ENCODE measurements at regions not wholly inside any gene's neighbourhood (a gene's known extent, or its start where the extent isn't known, plus 50 kb on each side); places are given as distances from the start of the nearest gene placed in this dataset.

DNA sequence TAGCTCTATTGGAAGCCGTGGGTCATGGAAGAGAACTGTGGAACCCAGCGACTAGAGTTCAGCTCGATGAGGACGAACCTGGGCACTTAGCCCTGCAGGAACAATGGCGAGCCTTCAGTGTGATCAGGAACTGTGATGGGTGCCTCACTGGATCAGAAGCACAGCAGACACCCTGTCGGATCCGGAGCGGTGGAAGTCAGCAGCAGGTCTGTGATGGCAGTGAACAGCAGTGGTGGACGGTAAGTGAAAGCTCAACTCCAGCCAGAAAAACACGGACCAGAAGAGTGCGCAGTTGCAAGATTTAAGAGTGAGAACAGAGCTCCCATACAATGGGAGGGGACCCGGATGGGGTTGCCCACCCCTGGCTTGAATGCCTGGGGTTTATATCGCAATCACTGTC lies 282.2 kb downstream of the NSUN3 start:
- no peak overlapping the region for H3K9ac ChIP-seq (ENCODE audit: low read length)
- Mint-ChIP-seq H3K9me3 (ENCODE audit: insufficient read depth) (peaks cover 2% of the 10 kb centered on the region), H3K4me1 (no peaks in the 10 kb centered on the region), H3K27me3 (no peaks in the 10 kb centered on the region), H3K27ac (no peak overlapping the region), H3K4me3 (no peak overlapping the region)
- no peak overlapping the region for H3K4me2 ChIP-seq (replicated peaks; ENCODE audit: low read depth, low read length, poor library complexity, severe bottlenecking)
- ATAC-seq (ENCODE audit: low read depth) (no peak), DNase-seq (no peak)
- 92% methylated on average over 11 of the region's 13 CpGs for WGBS (ENCODE audit: insufficient coverage)
- no peaks in the 10 kb centered on the region for H3K36me3 ChIP-seq (replicated peaks in 1 of 2; ENCODE audit: control extremely low read depth in 1 of 2, control insufficient read depth in 1 of 2, extremely low read depth in 1 of 2, insufficient read depth in 2 of 2, low read length in 1 of 2)
- no peak overlapping the region for H3K4me3 ChIP-seq (ENCODE audit: control extremely low read depth in 1 of 5, extremely low read depth in 1 of 5, insufficient read depth in 1 of 5, low read depth in 2 of 5, low read length in 4 of 5)
- CTCF ChIA-PET, result no interaction called here
- H3K4me1 ChIP-seq (ENCODE audit: control insufficient read depth in 2 of 2, insufficient read depth in 2 of 2, low read length in 2 of 2), result no peaks in the 10 kb centered on the region
- no peak overlapping the region for H2AFZ ChIP-seq (ENCODE audit: insufficient read depth, low read depth, low read length, poor library complexity, severe bottlenecking)
- H4K20me1 ChIP-seq (ENCODE audit: control insufficient read depth, insufficient read depth, low read length, poor library complexity, severe bottlenecking), result no peaks in the 10 kb centered on the region
- intact Hi-C loops (cut with micrococcal nuclease), result no loop called here
- H3K79me2 ChIP-seq (ENCODE audit: control insufficient read depth, insufficient read depth, low read length), result no peaks in the 10 kb centered on the region
- H3K27me3 ChIP-seq (replicated peaks in 1 of 4; ENCODE audit: control extremely low read depth in 1 of 4, control insufficient read depth in 3 of 4, insufficient read depth in 4 of 4, low read length in 3 of 4), result no peaks in the 10 kb centered on the region
- TF ChIP-seq, protein P1, sequence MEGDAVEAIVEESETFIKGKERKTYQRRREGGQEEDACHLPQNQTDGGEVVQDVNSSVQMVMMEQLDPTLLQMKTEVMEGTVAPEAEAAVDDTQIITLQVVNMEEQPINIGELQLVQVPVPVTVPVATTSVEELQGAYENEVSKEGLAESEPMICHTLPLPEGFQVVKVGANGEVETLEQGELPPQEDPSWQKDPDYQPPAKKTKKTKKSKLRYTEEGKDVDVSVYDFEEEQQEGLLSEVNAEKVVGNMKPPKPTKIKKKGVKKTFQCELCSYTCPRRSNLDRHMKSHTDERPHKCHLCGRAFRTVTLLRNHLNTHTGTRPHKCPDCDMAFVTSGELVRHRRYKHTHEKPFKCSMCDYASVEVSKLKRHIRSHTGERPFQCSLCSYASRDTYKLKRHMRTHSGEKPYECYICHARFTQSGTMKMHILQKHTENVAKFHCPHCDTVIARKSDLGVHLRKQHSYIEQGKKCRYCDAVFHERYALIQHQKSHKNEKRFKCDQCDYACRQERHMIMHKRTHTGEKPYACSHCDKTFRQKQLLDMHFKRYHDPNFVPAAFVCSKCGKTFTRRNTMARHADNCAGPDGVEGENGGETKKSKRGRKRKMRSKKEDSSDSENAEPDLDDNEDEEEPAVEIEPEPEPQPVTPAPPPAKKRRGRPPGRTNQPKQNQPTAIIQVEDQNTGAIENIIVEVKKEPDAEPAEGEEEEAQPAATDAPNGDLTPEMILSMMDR (IDR thresholded peaks at IDR 0.05), result no peak
- TF ChIP-seq EZH2 (IDR thresholded peaks at IDR 0.05; ENCODE audit: borderline replicate concordance, insufficient read depth, low read depth, low read length, poor library complexity, severe bottlenecking), result no peak
- H3K27ac ChIP-seq (ENCODE audit: low read length in 2 of 2), result no peak overlapping the region
- peaks cover 0 to 8% (median 0%) of the 10 kb centered on the region in 3 donors for H3K9me3 ChIP-seq (ENCODE audit: control extremely low read depth in 1 of 3, control insufficient read depth in 2 of 3, insufficient read depth in 1 of 3, low read length in 2 of 3)
- POLR2A ChIA-PET, result no interaction called here

DNA sequence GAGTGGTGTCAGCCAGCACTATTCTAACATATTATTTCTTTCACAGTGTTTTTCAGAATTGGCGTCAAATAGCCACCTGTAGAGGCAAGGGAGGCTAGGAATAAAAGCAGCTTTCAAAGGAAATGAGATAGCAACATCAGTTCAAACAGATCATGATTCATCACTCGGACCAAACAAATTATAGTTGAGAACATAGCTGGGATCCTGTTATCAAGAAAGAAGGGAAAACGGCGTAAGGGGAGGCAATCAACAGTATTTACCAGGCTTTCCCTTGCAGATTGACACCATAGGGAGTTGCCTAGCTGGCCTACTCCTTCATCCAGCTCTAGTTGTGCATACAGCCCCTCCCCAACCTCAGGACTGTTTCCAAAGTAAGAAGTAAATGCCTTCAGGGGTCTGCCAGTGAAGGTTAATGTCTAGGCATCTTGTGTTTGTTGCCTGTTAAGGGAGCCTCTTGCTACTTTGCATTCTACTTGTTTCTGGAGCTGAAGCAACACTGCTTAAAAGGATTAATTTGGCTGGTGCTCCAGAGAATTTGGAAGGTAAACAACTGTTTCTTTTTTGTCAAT lies 286.5 kb downstream of the NSUN3 start:
- TF ChIP-seq EZH2 (IDR thresholded peaks at IDR 0.05; ENCODE audit: borderline replicate concordance, insufficient read depth, low read depth, low read length, poor library complexity, severe bottlenecking), result no peak
- TF ChIP-seq, protein P1 (IDR thresholded peaks at IDR 0.05), result no peak
- H3K9me3 Mint-ChIP-seq (ENCODE audit: insufficient read depth), result peaks cover 2% of the 10 kb centered on the region

More for the DNA sequence above, 286.5 kb downstream of the NSUN3 start:
- Mint-ChIP-seq H3K4me3 (no peak overlapping the region), H3K27me3 (no peaks in the 10 kb centered on the region), H3K27ac (no peak overlapping the region), H3K4me1 (no peaks in the 10 kb centered on the region)
- POLR2A ChIA-PET, result no interaction called here
- Histone ChIP-seq H3K27ac (ENCODE audit: low read length in 2 of 2) (no peak overlapping the region), H3K4me1 (ENCODE audit: control insufficient read depth in 2 of 2, insufficient read depth in 2 of 2, low read length in 2 of 2) (no peaks in the 10 kb centered on the region), H3K36me3 (replicated peaks in 1 of 2; ENCODE audit: control extremely low read depth in 1 of 2, control insufficient read depth in 1 of 2, extremely low read depth in 1 of 2, insufficient read depth in 2 of 2, low read length in 1 of 2) (no peaks in the 10 kb centered on the region), H2AFZ (ENCODE audit: insufficient read depth, low read depth, low read length, poor library complexity, severe bottlenecking) (no peak overlapping the region), H3K9me3 (ENCODE audit: control extremely low read depth in 1 of 3, control insufficient read depth in 2 of 3, insufficient read depth in 1 of 3, low read length in 2 of 3) (peaks cover 0 to 8% (median 0%) of the 10 kb centered on the region in 3 donors), H3K4me3 (ENCODE audit: control extremely low read depth in 1 of 5, extremely low read depth in 1 of 5, insufficient read depth in 1 of 5, low read depth in 2 of 5, low read length in 4 of 5) (no peak overlapping the region), H3K27me3 (replicated peaks in 1 of 4; ENCODE audit: control extremely low read depth in 1 of 4, control insufficient read depth in 3 of 4, insufficient read depth in 4 of 4, low read length in 3 of 4) (no peaks in the 10 kb centered on the region), H3K9ac (ENCODE audit: low read length) (no peak overlapping the region), H3K79me2 (ENCODE audit: control insufficient read depth, insufficient read depth, low read length) (no peaks in the 10 kb centered on the region), H3K4me2 (replicated peaks; ENCODE audit: low read depth, low read length, poor library complexity, severe bottlenecking) (no peak overlapping the region), H4K20me1 (ENCODE audit: control insufficient read depth, insufficient read depth, low read length, poor library complexity, severe bottlenecking) (no peaks in the 10 kb centered on the region)
- CTCF ChIA-PET, result no interaction called here
- ATAC-seq (ENCODE audit: low read depth), result no peak
- 100% methylated on average over 1 of the region's 4 CpGs for WGBS (ENCODE audit: insufficient coverage)
- DNase-seq, result no peak
- intact Hi-C loops (cut with micrococcal nuclease), result no loop called here

Data from B cell (primary cell).